HT1080 (cell line): ENCODE measurements at regions not wholly inside any gene's neighbourhood (a gene's known extent, or its start where the extent isn't known, plus 50 kb on each side); places are given as distances from the start of the nearest gene placed in this dataset.

ENCODE experiments used
- DNase-seq: peaks from one replicate; pipeline ENCODE4 v3.0.0-alpha.2; 2015; ENCODE audit warnings: low read depth

DNA sequence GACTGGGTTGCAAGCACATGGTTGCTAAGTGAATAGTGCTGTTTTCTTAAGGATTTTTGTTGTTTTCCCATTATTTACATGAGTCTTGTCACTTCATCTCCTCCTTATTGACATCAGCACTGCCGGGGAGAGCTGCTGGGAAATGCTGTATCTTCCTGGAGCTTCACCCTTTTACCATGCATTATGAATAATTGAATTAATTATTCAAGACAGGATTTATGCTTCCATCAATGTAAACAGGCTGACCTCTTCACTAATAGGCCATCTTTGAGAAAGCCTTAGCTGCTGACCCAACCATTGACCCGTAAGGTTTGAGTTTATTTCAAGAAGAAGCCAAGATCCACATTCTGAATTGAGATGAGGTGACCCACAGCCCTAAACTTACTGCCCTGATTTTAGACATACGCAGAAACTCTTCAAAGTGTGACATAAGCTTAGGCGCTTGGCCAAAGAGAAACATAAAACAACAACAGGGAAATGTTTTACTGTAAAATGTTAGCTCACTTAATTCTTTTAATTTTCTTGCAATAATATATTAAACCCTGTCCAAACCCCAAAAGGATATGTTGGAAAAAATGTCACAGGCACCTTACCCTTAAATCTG, 365.5 kb upstream of the SYT4 start:
- DNase-seq, result no peak

DNA sequence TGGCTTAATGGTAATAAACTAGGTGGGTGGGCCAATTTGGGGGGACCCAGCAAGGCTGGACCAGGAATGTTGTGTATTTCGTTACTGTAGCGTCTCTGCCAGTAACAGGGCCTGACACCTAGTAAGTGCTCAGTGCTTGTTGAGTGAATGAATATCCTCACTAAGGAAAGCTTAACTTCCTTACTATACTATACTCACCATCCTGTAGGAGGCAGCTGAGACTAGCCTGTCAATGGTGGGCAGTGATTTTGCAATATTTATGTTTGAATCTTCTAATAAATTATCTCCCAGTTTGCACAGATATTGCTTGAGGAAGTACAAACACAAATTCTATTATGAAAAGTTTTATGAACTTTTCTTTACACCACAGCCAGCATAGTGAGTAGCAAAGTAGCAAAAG, 370.7 kb upstream of the SYT4 start:
- DNase-seq, result no peak

DNA sequence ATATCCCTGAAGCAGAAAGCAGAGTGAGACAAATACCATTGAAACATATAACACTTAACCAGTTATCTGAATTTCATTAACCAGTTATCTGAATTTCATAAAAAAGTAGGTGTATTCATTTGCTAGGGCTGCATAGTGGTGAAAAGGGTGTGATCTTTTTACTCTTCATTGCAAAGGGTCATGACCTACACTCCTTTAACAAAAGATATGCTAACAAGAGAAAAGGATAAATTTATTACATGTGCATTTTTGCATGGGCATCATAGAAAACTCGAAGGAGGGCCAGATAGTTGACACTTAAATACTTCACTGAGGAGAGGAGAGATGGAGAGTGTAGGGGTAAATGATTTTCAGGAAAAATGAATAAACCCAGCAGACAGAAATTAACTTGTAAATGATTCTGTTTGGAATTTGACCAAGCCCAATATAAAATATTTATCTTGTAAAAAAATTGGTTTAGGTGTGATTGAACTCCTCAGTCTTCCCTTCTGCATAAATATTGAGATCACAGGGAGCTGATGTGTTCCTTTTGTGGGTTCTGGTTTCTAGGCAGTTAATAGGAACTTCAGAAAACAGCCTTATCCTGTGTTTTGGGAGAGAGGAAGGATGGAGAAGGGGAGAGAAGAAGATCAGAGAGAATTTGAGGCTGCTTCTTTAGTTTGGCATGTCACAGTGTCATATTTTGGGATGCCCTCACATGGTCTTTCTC, 372.5 kb upstream of the SYT4 start:
- no peak for DNase-seq

DNA sequence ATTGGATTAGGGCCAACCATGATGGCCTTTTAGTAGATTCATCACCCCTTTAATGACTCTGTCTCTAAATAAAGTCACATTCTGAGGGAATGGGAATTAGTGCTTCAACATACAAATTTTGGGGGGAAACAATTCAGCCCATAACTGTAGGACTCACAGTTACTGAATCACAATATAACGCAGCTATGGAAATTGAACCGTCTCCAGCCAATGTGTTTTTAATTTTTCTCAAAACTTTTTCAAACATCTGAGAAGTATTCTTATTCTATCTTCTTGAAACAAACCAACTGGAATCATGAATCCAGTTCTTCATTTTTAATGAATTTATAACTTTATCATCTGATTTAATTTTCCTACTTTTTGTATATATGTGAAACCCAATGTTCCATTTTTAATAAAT, 373.1 kb upstream of the SYT4 start:
- DNase-seq, result no peak

DNA sequence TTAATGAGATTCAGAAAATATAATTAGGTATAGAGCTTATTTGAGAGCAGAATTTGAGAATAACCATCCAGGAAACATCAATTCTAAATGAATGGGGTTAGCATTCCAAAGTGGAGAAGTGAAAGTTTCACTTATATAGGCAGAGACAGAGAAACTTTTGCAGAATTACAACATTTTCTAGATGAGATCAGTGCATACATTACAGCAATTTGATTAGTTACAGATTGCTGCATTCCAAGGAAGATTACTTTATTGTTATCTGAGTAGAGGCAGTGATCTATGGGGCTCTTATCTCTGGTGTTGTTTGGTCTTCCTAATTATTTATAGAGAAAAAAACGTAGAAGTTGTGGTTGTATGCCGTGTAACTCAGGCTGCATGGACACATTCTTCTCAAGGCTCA, 373.8 kb upstream of the SYT4 start:
- DNase-seq, result no peak

DNA sequence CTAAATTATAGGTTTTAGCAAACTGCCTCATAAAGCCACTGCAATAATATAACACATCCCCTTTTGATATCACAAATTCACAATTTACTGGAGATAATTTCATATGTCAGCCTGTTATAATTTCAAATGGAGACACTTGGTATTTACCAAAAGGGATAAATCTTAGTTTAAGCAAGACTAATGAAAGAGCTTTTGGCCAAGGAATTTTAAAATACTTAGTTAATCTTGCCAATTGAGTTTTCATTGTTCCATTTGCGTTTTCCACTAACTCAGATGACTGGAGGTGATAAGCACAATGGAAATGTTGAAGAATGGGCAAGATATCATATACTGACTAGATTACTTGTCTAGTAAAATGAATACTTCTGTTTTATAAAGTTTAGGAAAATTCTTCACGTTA, 379.3 kb upstream of the SYT4 start:
- no peak for DNase-seq

DNA sequence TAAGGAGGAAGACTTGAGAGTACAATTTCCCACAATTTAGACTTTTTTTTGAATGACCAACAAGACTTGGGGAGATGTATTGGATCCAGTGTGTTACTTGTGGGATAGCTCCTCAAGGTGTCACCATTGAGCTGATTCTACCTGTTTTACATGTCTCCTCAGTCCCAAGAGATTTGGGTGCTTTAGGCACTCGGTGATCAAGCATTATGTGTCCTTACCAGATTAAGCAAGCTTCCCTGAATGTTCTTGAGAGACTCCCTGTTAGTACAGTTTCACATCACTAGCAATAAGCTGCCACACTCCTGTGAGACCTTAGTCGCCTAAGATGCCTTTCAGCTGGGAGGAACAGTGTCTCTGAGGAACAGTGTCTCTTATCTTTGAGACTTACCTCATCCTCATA, 384.3 kb upstream of the SYT4 start:
- DNase-seq, result peak; percentile 50

DNA sequence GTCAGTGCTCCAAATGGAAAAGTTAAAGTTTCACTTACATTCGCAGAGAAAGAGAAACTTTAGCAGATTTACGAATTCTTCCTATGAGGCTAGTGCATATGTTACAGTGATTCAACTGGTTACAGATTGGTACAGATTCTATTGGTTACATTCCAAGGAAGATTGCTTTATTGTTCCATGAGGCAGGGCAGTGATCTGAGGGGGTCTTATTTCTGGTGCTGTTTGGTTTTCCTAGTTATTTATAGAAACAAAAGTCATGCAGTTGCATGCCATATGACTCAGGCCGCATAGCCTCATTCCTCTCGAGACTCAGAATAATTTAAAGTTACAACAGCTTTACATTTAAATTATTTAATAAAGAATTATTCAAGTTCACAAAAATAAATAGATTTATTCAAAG, 385.4 kb upstream of the SYT4 start:
- peak; percentile 78 for DNase-seq

DNA sequence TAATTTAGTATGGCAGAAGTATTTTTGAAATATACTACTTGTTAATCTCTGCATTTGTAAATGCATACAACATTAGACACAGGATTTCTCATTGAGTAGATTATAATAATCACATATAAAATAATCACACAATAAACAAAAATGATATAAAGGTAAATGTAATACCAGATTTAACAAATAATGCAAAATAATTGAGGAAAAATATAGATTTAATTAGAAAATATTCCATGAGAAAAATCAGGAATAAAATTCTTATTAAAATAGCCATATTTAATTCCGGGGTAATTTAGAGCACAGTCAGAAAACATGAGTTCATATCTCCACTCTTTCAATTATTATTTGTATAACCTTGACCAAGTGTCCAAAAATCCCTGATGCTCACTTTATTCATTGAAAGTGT, 385.9 kb upstream of the SYT4 start:
- no peak for DNase-seq

DNA sequence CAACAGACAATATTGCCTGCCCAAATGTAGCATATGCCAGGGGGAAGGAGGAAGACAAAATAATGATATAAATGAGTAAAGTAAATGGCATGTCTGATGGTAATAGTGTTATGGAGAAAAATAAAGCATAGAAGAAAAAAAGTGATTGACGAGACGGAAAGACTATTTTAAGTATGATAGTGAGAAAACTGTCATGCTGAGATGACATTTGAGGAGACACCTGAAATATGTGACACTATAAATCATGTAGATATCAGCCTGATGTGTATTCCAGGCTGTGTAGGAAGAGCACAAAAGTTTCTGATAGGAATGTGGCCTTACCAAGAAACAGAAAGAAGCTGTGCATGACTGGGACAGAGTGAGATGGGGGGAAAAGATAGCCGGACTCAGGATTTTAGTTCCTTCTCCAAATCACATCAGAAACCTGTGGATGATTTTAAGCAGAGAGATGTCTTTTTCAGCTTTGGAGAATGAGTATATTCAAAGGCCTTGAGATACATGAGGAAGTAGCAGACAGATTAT, 387.3 kb upstream of the SYT4 start:
- no peak for DNase-seq

DNA sequence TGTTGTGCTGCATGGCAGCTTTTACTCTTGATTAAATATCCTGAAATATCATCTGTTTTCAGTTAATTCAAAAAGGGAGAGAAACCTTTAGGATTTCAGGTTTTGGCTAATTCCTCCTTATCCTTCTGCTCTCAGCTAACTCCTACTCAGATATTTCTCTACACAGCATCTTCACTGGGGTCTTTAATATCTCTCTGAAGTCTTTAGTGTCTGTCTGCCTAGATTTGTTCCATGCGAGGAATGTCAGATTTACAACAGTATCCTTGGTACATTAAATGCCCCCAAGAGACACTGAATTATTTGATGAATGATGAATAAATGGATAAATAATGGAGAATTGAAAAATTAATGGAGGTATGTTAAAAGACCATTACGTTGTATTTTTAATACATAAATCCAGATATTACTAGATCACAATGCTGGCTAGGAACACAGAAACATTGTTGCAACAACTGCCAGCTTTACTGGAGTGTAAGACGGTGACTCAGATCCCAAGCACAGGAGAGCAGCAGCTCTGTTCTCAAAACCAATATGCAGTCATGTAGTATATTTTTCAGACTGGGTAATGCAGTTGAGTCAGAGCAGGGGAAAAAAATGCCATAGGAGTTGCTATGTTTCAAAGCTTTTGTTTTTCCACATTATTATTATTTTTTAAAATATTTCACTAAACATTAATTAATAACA, 388.0 kb upstream of the SYT4 start:
- peak; percentile 78 for DNase-seq

DNA sequence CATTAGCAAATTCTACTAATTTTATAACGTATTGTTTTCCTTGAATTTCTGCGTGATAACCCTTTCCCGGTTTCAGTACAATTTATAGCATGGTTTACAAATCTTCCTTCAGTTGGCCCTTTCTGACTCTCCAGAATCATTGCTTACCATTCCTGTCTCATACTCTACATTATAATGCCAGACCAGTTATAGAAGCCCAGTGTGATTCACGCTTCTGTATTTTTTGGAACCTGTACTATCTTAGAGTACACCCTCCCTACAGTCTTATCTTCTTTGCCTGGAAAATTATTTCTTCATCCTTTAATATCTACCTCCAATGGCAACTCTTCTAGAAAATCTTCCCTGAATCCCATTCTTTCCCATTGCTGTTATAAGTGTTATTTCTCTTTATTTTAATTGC, 391.6 kb upstream of the SYT4 start:
- no peak for DNase-seq

DNA sequence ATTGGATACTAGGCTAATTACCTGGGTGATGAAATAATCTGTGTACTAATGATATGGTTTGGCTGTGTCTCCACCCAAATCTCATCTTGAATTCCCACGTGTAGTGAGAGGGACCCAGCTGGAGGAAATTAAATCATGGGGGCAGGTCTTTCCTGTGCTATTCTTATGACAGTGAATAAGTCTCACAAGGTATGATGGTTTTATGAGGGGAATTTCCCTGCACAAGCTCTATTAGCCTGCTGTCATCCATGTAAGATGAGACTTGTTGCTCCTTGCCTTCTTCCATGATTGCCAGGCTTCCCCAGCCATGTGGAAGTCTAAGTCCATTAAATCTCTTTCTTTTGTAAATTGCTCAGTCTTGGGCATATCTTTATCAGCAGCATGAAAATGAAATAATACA, 394.1 kb upstream of the SYT4 start:
- peak; percentile 40 for DNase-seq

DNA sequence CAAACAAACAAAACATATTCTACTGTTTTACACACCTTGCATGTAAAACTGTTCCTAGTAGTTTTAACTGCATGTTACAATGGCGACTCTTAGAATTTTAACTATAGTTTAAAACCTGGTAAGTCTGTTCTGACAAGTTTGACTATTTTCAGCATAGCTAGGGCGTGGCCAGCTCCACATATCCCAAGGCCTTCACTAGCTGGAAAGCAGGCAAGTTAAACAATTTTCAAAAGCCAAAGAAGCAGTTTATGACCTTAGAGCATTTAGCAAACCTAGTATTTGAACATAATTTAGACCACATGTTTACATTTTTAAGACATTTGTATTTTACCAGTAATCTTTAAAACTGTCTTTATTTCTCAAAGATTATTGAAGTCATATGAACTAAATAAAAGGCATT, 402.8 kb upstream of the SYT4 start:
- no peak for DNase-seq

DNA sequence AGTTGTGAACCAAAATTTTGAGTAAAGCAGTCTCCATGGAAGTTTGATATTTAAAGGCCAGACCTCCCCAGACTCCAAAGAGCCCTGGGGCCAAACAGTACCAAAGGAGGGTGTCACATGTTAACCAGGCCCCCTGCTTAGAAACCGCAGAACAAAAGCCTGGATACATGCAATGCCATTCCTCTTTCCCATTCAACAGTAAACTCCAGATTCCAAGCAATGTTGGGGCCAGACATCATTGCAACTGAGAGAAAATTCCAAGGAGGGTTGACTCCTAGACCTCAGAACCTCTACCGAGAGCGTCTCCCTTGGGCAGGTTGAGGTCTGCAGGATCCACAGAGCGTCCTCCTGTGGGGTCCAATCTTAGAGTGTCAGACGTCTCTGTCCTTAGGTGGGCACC, 404.4 kb upstream of the SYT4 start:
- no peak for DNase-seq

DNA sequence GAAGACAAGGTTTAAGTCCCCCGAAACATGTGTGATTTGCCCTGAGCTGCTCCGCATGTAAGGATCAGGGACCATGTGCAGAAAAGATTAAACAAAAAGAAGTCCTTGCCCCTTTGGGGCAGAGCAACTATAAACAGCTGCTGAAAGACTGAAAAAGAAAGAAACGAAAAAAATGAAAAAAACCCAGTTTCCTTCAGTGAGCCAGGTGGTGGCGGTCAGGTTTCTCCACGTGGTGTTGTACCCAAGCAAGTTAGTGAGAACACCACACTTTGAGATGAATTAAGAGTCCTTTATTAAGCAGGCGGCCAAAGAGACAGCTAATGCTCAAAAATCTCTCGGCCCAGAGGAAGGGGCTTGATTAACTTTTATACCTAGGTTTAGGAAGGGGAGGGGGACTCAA, 404.9 kb upstream of the SYT4 start:
- no peak for DNase-seq

DNA sequence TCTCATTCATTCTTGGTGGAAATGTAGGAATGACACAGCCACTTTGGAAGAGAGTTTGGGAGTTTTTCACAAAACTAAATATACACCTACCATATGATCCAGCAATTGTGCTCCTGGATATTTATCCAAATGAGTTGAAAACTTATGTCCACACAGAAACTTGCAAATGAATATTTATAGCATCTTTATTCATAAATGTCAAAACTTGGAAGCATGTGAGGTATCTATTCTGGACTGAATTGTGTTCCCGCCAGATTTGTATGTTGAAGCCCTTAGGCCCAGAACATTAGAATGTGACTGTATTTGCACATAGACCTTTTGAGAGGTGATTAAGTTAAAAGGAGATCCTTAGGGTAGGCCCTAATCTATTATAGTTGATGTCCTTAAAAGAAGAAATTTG, 409.4 kb upstream of the SYT4 start:
- no peak for DNase-seq

DNA sequence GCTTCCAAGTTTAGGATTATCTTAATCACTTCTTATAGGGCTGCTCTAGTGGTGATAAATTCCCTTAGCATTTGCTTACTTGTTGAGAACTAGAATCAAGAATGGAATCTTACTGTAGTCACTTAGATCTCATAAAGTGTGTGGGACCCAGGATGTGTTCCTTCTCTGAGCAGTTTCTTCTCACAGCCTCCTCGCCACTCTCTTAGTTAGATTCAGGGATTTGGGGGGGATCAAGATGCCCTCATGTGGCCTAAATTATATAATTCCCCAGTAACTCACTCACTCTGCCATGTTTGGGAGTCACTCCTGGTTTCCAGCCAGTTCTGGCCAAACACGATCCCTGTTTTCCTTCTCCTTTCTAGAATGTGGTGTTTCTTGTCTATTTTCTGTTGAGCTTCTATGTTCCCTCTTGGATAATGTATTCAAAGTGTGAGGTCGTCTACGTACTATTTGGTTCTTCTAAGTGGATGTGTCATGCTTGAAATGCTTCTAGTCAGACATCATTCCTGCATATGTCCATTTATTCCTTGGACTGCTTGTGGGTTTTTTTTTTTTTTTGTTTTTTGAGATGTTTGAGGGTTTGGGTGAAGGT, 414.9 kb upstream of the SYT4 start:
- peak; percentile 12 for DNase-seq

DNA sequence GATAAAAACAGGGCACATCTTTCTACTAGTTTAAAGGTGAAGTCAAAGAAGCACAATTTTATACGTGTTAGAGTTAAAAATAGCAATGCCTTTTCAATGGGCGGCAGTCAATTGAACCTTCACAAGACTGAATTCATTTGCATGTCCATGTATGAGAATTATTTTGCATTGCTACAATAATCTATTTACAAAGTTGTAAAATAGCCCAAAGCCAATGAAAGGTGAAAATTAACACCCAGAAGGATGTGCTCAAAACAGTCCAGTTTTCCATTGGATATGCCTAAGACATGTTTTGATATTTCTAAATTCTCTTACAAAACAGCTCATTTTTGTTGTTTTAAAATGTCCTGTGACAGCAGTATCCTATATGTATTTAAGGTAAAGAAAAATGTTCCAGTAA, 425.1 kb upstream of the SYT4 start:
- DNase-seq, result no peak

DNA sequence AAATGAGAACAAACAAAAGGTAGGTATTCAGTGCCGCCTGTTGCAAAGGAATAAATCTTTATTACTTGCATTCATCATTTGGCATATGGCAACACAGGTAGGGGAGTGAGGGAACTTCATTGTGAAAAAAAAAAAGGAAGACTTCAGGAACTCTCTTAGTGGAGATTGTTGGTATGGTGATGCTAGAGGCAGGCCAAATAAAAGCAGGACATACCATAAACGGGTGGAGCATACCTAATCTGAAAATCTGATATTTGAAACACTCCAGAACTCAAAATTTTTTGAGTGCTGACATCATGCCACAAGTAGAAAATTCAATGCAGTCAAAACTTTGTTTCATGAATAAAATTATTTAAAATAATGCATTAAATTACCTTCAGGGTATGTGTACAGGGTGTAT, 425.8 kb upstream of the SYT4 start:
- no peak for DNase-seq

DNA sequence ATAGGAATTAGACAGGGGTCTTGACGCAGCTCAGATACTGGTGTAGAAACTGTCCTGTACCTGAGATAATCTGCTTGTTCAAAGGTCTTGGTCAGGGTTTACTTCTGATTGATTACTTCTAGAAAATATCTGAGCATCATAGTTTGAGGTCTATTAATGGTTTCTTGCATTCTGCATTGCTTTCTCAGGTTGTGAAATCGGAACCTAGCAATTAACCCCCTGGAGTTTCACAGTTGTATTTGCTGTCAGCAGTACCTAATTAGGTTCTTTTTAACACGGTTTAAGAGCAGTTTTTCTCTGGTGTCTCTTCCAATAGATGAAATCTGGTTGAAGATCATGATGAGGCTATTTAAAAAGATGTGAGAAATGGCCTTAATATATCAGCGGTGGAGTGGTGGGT, 428.6 kb upstream of the SYT4 start:
- DNase-seq, result no peak

DNA sequence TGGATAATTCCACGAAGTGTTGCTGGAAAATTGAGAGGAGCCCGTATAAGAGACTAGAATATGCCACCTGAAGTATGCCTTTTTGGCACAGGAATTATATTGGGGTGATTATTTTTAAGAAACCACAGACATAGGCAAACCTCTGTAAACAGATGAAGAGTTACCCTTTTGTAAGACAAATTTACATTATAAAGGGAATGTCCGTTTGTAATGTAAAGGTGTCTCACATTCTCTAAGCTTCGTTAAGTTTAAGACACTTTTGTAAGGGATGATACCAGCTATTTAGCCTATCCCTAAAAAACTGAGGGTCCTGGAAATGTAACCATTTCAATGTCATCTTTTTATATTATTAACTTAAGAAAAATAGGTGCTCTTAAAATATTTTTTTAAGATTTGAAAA, 432.8 kb upstream of the SYT4 start:
- DNase-seq, result no peak
